C4-2B (cell line): ENCODE measurements at regions not wholly inside any gene's neighbourhood (a gene's known extent, or its start where the extent isn't known, plus 50 kb on each side); places are given as distances from the start of the nearest gene placed in this dataset.
A peak's percentile ranks its signal among the peaks of the same experiment; 100 is the strongest.

ENCODE experiments used
- H3K27ac ChIP-seq: fragments of 450-650 bp; 2 replicates; pipeline ENCODE4 v1.5.1; 2017
- ZFX ChIP-seq: fragments of 450-650 bp; IDR thresholded peaks from 2 replicates; pipeline ENCODE4 v1.6.1; 2017
- TF ChIP-seq, protein P1 (sequence below): fragments of 450-650 bp; conservative IDR thresholded peaks from 2 replicates; pipeline ENCODE4 v1.5.1; 2017; ENCODE audit warnings: mild to moderate bottlenecking

DNA sequence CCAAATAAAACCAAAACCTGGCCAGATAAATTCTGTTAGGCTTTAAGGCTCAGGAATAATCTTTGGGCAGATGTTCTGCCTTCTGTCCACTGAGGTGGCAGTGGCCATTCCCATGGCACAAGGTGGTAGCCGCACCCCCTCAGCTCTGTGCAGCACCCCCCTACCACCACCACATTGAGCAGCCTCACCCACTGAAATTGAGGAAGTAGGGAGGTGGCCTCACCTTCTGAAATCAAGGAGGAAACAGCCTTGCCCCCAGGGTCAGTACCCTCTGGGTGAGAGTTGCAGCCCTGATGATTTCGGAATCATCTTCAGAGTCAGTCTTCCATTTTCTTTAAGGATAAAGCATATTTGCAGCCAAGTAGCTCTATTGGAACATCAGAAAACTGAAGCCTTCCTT lies 204.8 kb upstream of the PIK3R1 start:
- no peak overlapping the region for H3K27ac ChIP-seq
- TF ChIP-seq ZFX = no peak
- TF ChIP-seq, protein P1, sequence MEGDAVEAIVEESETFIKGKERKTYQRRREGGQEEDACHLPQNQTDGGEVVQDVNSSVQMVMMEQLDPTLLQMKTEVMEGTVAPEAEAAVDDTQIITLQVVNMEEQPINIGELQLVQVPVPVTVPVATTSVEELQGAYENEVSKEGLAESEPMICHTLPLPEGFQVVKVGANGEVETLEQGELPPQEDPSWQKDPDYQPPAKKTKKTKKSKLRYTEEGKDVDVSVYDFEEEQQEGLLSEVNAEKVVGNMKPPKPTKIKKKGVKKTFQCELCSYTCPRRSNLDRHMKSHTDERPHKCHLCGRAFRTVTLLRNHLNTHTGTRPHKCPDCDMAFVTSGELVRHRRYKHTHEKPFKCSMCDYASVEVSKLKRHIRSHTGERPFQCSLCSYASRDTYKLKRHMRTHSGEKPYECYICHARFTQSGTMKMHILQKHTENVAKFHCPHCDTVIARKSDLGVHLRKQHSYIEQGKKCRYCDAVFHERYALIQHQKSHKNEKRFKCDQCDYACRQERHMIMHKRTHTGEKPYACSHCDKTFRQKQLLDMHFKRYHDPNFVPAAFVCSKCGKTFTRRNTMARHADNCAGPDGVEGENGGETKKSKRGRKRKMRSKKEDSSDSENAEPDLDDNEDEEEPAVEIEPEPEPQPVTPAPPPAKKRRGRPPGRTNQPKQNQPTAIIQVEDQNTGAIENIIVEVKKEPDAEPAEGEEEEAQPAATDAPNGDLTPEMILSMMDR = no peak

DNA sequence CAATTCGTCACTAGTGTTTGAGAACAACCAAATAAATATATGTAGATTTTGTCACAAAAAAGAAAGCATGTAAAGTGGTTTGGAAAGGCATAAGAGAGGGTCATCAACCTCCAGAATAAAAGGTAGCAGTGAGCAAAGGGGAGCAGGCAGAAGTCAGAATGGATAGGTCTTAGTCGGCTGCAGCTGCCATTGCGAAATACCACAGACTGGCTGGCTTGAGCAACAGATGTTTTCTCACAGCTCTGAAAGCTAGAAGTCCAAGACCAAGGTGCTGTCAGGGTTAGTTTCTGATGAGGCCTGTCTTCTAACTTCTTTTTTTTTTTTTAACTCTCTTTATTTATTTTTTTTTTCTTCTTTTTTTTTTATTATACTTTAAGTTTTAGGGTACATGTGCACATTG lies 208.1 kb upstream of the PIK3R1 start:
- TF ChIP-seq ZFX = no peak
- TF ChIP-seq, protein P1 = no peak
- H3K27ac ChIP-seq = no peak overlapping the region

DNA sequence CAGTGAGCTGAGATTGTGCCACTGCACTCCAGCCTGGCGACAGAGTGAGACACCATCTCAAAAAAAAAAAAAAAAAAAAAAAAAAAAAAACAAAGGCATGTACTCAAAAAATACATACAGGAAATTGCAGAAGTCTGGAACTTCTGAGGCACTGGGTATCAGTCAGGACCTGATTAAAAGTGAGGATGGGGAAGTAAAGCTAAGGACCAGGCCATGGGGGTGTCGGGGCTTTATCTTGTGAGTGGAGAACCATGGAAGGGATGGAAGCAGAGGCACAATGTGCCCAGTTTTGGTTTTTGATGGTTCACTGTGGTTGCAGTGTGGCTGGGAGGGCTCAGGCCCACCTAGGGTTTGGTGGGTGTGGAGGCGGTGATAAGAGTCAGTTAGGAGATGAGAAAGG lies 212.7 kb upstream of the PIK3R1 start:
- H3K27ac ChIP-seq = no peak overlapping the region
- no peak for TF ChIP-seq ZFX
- TF ChIP-seq, protein P1 = no peak

DNA sequence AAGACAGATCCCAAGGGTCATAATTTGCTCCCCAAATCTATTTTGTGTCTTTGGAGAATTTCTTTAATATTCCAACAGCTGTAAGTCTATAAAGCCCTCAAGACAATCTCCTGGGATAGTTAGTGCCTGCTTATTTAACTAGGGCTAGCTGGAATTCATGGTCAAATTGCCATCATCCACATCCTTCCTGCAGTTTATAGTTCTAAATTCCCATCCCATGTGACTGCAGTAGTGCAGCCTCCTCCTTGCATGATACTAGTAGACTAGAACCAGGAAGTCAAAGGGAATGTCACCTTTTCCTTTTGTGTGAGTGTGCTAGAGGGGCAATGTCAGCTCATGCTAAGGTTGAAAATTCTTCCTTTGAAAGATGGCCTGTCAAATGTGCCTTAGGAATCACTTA lies 214.8 kb upstream of the PIK3R1 start:
- no peak for TF ChIP-seq ZFX
- TF ChIP-seq, protein P1 = no peak

DNA sequence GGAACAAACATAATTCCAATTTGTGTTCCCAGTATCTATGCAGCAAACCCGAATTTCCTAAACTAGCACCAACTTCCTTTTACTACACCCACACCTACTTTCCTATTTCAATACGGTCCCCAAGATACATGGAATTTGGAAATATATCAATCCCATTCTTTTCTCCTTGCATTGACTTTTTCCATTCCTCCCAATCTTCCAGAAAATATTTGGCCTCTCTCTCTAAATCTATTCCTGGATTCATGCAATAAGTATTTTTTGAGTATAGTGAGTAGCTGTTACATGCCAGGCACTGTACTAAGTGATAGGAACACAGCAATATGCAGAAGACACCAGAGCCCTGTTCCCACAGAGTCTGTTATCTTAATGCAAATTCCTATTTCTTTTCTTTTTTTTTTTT lies 216.2 kb upstream of the PIK3R1 start:
- no peak for TF ChIP-seq ZFX
- TF ChIP-seq, protein P1 = no peak
- peak overlapping the region; percentile 74 for H3K27ac ChIP-seq

More for the DNA sequence above, 214.8 kb upstream of the PIK3R1 start:
- no peak overlapping the region for H3K27ac ChIP-seq

DNA sequence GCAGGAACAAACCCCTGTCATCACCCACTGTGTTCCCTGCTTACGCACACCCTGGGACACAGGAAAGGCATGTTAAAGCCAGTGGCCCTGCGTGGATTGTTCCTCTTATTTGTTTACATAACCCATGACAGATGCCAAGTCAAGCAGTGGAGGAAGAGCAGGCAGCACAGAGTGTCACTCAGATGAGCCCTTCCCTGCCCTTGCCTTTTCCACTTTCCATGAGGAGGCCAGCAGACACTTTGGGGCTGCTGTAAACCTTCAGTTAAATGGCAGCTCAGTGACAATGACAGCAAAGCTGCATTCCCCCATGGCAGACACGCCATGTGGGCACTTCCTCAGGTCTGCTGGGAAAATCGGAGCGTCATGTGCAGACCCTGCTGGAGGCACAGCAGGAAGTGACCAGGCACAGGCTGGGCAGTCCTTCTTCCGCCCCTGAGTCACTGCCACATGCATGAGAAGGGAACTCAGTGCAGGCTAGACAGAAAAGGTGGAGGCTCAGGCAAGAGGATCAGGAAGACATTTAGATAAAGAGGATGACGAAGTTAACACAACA lies 216.8 kb upstream of the PIK3R1 start:
- H3K27ac ChIP-seq = peak overlapping the region; percentile 74
- TF ChIP-seq, protein P1 = no peak
- TF ChIP-seq ZFX = no peak

DNA sequence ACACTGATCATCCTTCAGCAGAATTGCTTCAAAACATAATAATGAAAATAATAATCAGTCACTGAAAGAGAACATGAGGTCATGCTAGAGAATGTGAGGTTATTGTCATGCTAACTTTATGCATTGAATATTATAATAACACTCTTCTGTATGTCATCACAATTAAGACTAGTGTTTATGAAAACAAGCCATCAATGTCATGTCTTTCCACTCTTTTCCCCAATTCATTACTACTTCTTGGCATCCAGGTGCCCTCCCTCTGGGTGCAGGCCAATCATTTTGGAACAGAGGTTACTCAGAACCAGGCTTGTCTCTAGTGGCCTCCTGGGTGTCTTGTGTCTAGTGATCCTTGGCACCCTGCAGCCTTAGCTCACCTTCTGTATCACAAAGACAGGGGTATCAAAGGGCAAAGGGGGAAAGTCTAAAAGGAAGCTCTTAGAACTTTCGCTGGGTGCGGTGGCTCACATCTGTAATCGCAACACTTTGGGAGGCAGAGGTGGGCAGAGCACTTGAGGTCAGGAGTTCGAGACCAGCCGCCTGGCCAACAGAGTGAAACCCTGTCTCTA lies 217.6 kb upstream of the PIK3R1 start:
- peak overlapping the region; percentile 74 for H3K27ac ChIP-seq
- TF ChIP-seq, protein P1 = no peak
- no peak for TF ChIP-seq ZFX
